AG04449 (cell line): ENCODE measurements at regions not wholly inside any gene's neighbourhood (a gene's known extent, or its start where the extent isn't known, plus 50 kb on each side); places are given as distances from the start of the nearest gene placed in this dataset.
"Not testable (repeated sequence)": the region's sequence is repeated elsewhere in the genome, so short reads cannot be mapped to it uniquely, and the experiment has no call there.

Experiments used
- CTCF ChIA-PET: fragments of 350-600 bp; formaldehyde crosslinking; extraction: SDS; loops from one replicate; lab custom pipeline; 2021; ENCODE audit warnings: antibody characterized with exemption; lab: Yijun Ruan, JAX
- POLR2A ChIA-PET: fragments of 400-600, 350-600 bp; formaldehyde crosslinking; extraction: SDS; loops from one replicate; lab custom pipeline; 2020; ENCODE audit warnings: antibody characterized with exemption, inconsistent platforms; lab: Yijun Ruan, JAX
- DNase-seq: peaks from one replicate; pipeline ENCODE4 v3.0.0-alpha.2; 2010; ENCODE audit warnings: low read depth, low spot score
- H3K4me3 ChIP-seq: 2 replicates; pipeline ENCODE4 v1.5.1; 2011; ENCODE audit warnings: low read depth, mild to moderate bottlenecking, control low read depth, low read length
- CTCF ChIP-seq: IDR thresholded peaks from one replicate; pipeline ENCODE4 v1.5.1; 2011; ENCODE audit warnings: mild to moderate bottlenecking, moderate library complexity, low read length, control low read depth, inconsistent platforms; ENCODE audit not compliant: insufficient read depth; ENCODE audit errors: missing control alignments

GRCh38 chr9:111276431-111277128, 53.4 kb downstream of the OR2K2 start:
- ChIA-PET CTCF (no interaction called here), POLR2A (no interaction called here)
- no peak overlapping the region for H3K4me3 ChIP-seq
- TF ChIP-seq CTCF, result no peak
- DNase-seq, result no peak

GRCh38 chr9:111274737-111275136, 55.3 kb downstream of the OR2K2 start:
- no peak for TF ChIP-seq CTCF
- H3K4me3 ChIP-seq, result no peak overlapping the region
- CTCF ChIA-PET, result no interaction called here
- no peak for DNase-seq
- POLR2A ChIA-PET, result no interaction called here

- no peak overlapping the region for H3K4me3 ChIP-seq
- TF ChIP-seq CTCF, result no peak
- ChIA-PET POLR2A (no interaction called here), CTCF (no interaction called here)
- DNase-seq, result no peak
These were observed 57.4 kb downstream of the OR2K2 start for GRCh38 chr9:111272581-111272980.

- ChIA-PET CTCF (no interaction called here), POLR2A (no interaction called here)
- DNase-seq, result no peak
- no peak overlapping the region for H3K4me3 ChIP-seq
- TF ChIP-seq CTCF, result no peak
These were observed 58.4 kb downstream of the OR2K2 start for GRCh38 chr9:111271481-111272080.

GRCh38 chr9:111271047-111271446, 59.0 kb downstream of the OR2K2 start:
- CTCF ChIA-PET, result no interaction called here
- POLR2A ChIA-PET, result no interaction called here
- H3K4me3 ChIP-seq, result no peak overlapping the region
- TF ChIP-seq CTCF, result no peak
- DNase-seq, result no peak

GRCh38 chr9:111266024-111266423, 64.0 kb downstream of the OR2K2 start:
- POLR2A ChIA-PET, CTCF ChIA-PET, DNase-seq: not testable (repeated sequence)

GRCh38 chr9:111263116-111263515, 66.9 kb downstream of the OR2K2 start:
- CTCF ChIA-PET, result no interaction called here
- no peak overlapping the region for H3K4me3 ChIP-seq
- DNase-seq, result no peak
- POLR2A ChIA-PET, result no interaction called here
- TF ChIP-seq CTCF, result no peak

More at GRCh38 chr9:111266024-111266423, 64.0 kb downstream of the OR2K2 start:
- H3K4me3 ChIP-seq, result not testable (repeated sequence)
